HL-60 (cell line): ENCODE measurements at regions not wholly inside any gene's neighbourhood (a gene's known extent, or its start where the extent isn't known, plus 50 kb on each side); places are given as distances from the start of the nearest gene placed in this dataset.

Source experiments
- DNase-seq, 2 experiments: peaks; one replicate each; pipeline ENCODE4 v3.0.0-alpha.2; 2010 to 2020; ENCODE audit warnings: low read depth in 1 of 2, low spot score in 1 of 2
- H3K27ac ChIP-seq: fragments of 250-450 bp; sonication (Bioruptor Pico); replicated peaks from 2 replicates; pipeline ENCODE4 v1.5.1; 2020; ENCODE audit warnings: mild to moderate bottlenecking, moderate library complexity
- H3K27me3 ChIP-seq: fragments of 250-450 bp; sonication (Bioruptor Pico); 2 replicates; pipeline ENCODE4 v1.5.1; 2021; ENCODE audit warnings: mild to moderate bottlenecking, moderate library complexity; ENCODE audit not compliant: insufficient read depth, poor library complexity, severe bottlenecking
- H3K4me3 ChIP-seq: replicated peaks from 2 replicates; pipeline ENCODE4 v1.5.1; 2011; ENCODE audit warnings: mild to moderate bottlenecking, control low read depth, low read length; ENCODE audit not compliant: insufficient read depth
- CTCF ChIP-seq: IDR thresholded peaks from one replicate; pipeline ENCODE4 v1.5.1; 2011; ENCODE audit warnings: low read length, control low read depth, inconsistent platforms; ENCODE audit not compliant: insufficient read depth
- GABPA ChIP-seq: IDR thresholded peaks from 2 replicates; pipeline ENCODE4 v1.6.1; 2012; ENCODE audit warnings: low read depth
- POLR2AphosphoS5 ChIP-seq: IDR thresholded peaks from 2 replicates; pipeline ENCODE4 v1.6.1; 2012; ENCODE audit warnings: low read depth
- REST ChIP-seq: IDR thresholded peaks from 2 replicates; pipeline ENCODE4 v1.6.1; 2012; ENCODE audit warnings: low read depth; ENCODE audit not compliant: insufficient replicate concordance
- SPI1 ChIP-seq: IDR thresholded peaks from 2 replicates; pipeline ENCODE4 v1.6.1; 2012; ENCODE audit warnings: low read depth, mild to moderate bottlenecking, borderline replicate concordance

- H3K27me3 ChIP-seq = no peaks in the 10 kb centered on the region
- DNase-seq = no peak
- TF ChIP-seq CTCF (no peak), SPI1 (no peak), REST (no peak), POLR2AphosphoS5 (no peak), GABPA (no peak)
- H3K4me3 ChIP-seq = no peak overlapping the region
- H3K27ac ChIP-seq = no peak overlapping the region
Observed at GRCh38 chr16:86649875-86650274, 71.5 kb downstream of the FOXL1 start.

- no peak for TF ChIP-seq GABPA
- no peak for TF ChIP-seq CTCF
- no peak for TF ChIP-seq SPI1
- no peak for TF ChIP-seq REST
- TF ChIP-seq POLR2AphosphoS5 = no peak
Observed at GRCh38 chr16:86651013-86651627, 72.8 kb downstream of the FOXL1 start.

GRCh38 chr16:86651823-86652222 is 73.5 kb downstream of the FOXL1 start:
- no peaks in the 10 kb centered on the region for H3K27me3 ChIP-seq
- H3K4me3 ChIP-seq = no peak overlapping the region
- TF ChIP-seq CTCF (no peak), POLR2AphosphoS5 (no peak), GABPA (no peak), REST (no peak), SPI1 (no peak)
- H3K27ac ChIP-seq = no peak overlapping the region
- no peak for DNase-seq

More at GRCh38 chr16:86651013-86651627, 72.8 kb downstream of the FOXL1 start:
- H3K4me3 ChIP-seq = no peak overlapping the region
- H3K27ac ChIP-seq = no peak overlapping the region
- H3K27me3 ChIP-seq = no peaks in the 10 kb centered on the region
- DNase-seq = no peak
